Lung (tissue), 11 donors: ENCODE measurements at regions not wholly inside any gene's neighbourhood (a gene's known extent, or its start where the extent isn't known, plus 50 kb on each side); places are given as distances from the start of the nearest gene placed in this dataset.
A peak's percentile ranks its signal among the peaks of the same experiment; 100 is the strongest.

Source experiments
- ATAC-seq: fragments of 200-7000 bp; cut with Tn5 transposase; one replicate; pipeline ENCODE4 v1.9.1; 2020; ENCODE audit warnings: moderate number of reproducible peaks; ENCODE audit not compliant: insufficient read depth, low FRiP score
- DNase-seq, 3 donors: peaks; one replicate each; pipeline ENCODE4 v3.0.0-alpha.2; 2013 to 2017
- H3K27ac ChIP-seq, 2 donors: one replicate each; pipeline ENCODE4 v1.5.1; 2013; ENCODE audit warnings: mild to moderate bottlenecking in 2 of 2, moderate library complexity in 2 of 2, control low read depth in 1 of 2, inconsistent platforms in 1 of 2, low read depth in 1 of 2, low read length in 1 of 2
- H3K27me3 ChIP-seq, 3 donors: one replicate each; pipeline ENCODE4 v1.5.1; 2013; ENCODE audit warnings: low read length in 2 of 3; ENCODE audit not compliant: control insufficient read depth in 3 of 3, insufficient read depth in 3 of 3
- H3K36me3 ChIP-seq, 4 donors: one replicate each; pipeline ENCODE4 v1.5.1; 2013; ENCODE audit warnings: low read length in 4 of 4, mild to moderate bottlenecking in 1 of 4, moderate library complexity in 1 of 4; ENCODE audit not compliant: control insufficient read depth in 4 of 4, insufficient read depth in 4 of 4
- H3K4me1 ChIP-seq, 5 donors: one replicate each; pipeline ENCODE4 v1.5.1; 2013; ENCODE audit warnings: low read length in 5 of 5, mild to moderate bottlenecking in 2 of 5, moderate library complexity in 1 of 5; ENCODE audit not compliant: control insufficient read depth in 5 of 5, insufficient read depth in 5 of 5
- H3K4me3 ChIP-seq: one replicate; pipeline ENCODE4 v1.5.1; 2013; ENCODE audit warnings: mild to moderate bottlenecking, control low read depth, moderate library complexity
- H3K9ac ChIP-seq, 2 donors: one replicate each; pipeline ENCODE4 v1.5.1; 2013; ENCODE audit warnings: low read length in 2 of 2, control low read depth in 1 of 2; ENCODE audit not compliant: insufficient read depth in 1 of 2
- H3K9me3 ChIP-seq, 4 donors: one replicate each; pipeline ENCODE4 v1.5.1; 2013; ENCODE audit warnings: low read length in 3 of 4, mild to moderate bottlenecking in 1 of 4, moderate library complexity in 1 of 4; ENCODE audit not compliant: control insufficient read depth in 4 of 4, insufficient read depth in 3 of 4
- CTCF ChIP-seq: IDR thresholded peaks from 2 replicates; pipeline ENCODE4 v1.5.1; 2012; ENCODE audit warnings: mild to moderate bottlenecking; ENCODE audit errors: control extremely low read depth, extremely low read depth
- WGBS, 2 donors: extraction: QIAGEN DNeasy Blood & Tissue Kit; methylation state at CpG; one replicate each; pipeline ENCODE4 v1.1.7; 2013; 5-methylcytosine and 5-hydroxymethylcytosine counted together
- donor health status: control.
- donor health status: control.
- donor health status: Bipolar disorder and iron deficiency.
- donor health status: healthy.
- donor health status: DM: yes; HTN: yes; CAD: no.

- no peak for ATAC-seq
- 93 to 94% methylated on average over 5 of the region's 5 CpGs for WGBS, 2 donors
- no peak for TF ChIP-seq CTCF
Measured at GRCh38 chr2:120836281-120836680, 100.6 kb downstream of the GLI2 start.

DNA sequence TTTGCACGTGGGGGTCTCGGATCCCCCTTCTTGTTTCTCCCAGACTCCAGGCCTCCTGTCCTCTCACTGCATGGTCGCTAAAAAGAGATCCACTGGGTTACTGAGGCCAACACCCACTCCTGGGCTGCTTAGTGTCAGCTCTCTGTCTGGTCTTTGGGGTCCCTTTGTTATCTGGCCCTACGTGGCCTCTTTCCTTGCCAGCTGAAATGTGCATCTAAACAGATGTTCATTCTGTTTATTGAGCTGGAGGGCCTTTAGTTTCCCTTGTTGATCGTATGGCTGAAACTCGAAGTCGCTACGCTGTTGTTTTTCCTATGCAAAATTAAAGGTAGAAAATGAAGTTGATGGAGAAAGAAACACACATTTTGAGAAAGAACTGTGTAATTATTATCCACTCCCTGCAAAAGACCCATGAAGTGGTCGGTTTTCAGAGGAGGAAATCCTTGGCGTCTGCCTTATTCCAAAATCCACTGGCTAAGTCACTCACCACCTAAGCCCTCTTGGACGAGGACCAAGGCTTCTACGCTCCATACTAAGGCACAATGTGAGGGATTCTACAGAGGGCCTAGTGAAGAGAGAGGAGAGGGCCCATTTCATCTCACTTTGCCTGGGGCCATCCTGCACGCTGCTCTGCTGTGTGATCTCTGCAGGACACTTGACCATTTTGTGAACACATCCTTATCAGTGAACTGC lies 105.3 kb downstream of the GLI2 start:
- no peak for TF ChIP-seq CTCF
- H3K27me3 ChIP-seq = no peaks in the 10 kb centered on the region
- DNase-seq (peak in 1 of 3 donors; percentile 57), ATAC-seq (no peak)
- peaks cover 0 to 3% (median 1%) of the 10 kb centered on the region in 4 donors for H3K36me3 ChIP-seq
- no peak overlapping the region for H3K27ac ChIP-seq
- WGBS, 2 donors = 85 to 89% methylated on average over 13 of the region's 13 CpGs
- H3K4me3 ChIP-seq = no peak overlapping the region
- H3K4me1 ChIP-seq = peaks cover 0 to 49% (median 10%) of the 10 kb centered on the region in 5 donors
- H3K9ac ChIP-seq = no peak overlapping the region
- peaks cover 0 to 1% (median 0%) of the 10 kb centered on the region in 4 donors for H3K9me3 ChIP-seq

More at GRCh38 chr2:120836281-120836680, 100.6 kb downstream of the GLI2 start:
- H3K27ac ChIP-seq = no peak overlapping the region
- no peak overlapping the region for H3K9ac ChIP-seq
- peaks cover 0 to 3% (median under 1%) of the 10 kb centered on the region in 4 donors for H3K36me3 ChIP-seq
- H3K9me3 ChIP-seq = peaks cover 0 to 1% (median 0%) of the 10 kb centered on the region in 4 donors
- DNase-seq = no peak
- no peaks in the 10 kb centered on the region for H3K27me3 ChIP-seq
- peaks cover 0 to 8% (median under 1%) of the 10 kb centered on the region in 5 donors for H3K4me1 ChIP-seq
- H3K4me3 ChIP-seq = no peak overlapping the region

DNA sequence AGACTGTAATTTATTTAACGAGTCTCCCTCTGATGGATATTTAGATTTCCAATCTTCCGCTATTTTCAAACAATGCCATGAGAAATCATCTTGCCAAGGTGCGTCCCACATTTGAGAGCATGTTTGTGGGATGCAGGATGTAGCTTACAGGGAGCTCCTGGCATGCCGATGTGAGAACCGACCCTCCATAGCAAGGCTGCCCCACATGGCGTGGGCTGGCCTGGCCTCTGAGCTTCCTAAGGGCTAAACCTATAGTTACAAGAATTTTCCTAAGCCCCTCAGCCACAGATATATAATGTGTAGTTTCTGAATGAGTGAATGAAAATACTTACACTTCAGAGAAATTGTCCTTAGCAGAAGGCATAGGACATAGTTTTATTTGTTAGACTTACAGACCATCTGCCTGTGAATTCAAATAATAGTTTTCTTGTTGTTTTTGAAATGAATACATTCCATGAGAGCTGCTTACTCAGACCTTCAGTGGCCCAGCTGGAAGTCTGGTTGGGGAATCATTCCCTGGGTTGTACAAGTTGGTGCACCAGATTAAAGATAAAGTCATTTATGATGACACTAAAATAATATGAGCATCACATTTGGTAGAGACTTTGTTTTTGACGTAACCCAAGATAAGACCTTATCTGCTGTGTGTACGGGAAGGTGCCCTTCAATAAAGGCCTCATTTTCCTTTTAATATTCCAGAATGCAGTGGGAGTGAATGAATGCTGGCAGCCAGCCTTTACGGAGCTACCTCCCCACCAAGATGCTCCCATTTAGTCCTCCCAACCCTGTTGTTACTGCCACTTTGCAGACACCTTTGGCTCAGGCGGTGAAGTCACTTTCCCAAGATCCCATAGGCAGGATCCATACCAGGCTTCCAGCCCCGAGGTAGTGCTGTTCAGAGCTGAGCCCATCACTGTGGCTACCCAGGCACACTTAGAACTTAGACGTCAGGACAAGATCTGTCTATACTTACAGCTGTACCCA lies 107.1 kb downstream of the GLI2 start:
- Histone ChIP-seq H3K36me3 (peaks cover 0 to 2% (median 0%) of the 10 kb centered on the region in 4 donors), H3K4me1 (peaks cover 0 to 67% (median 24%) of the 10 kb centered on the region in 5 donors), H3K9me3 (peaks cover 0 to 1% (median 0%) of the 10 kb centered on the region in 4 donors), H3K9ac (no peak overlapping the region), H3K27me3 (no peaks in the 10 kb centered on the region), H3K27ac (no peak overlapping the region), H3K4me3 (no peak overlapping the region)
- ATAC-seq = no peak
- 88 to 92% methylated on average over 12 of the region's 12 CpGs for WGBS, 2 donors
- no peak for DNase-seq
- TF ChIP-seq CTCF = no peak
